ENCODE measurements at regions not wholly inside any gene's neighbourhood (a gene's known extent, or its start where the extent isn't known, plus 50 kb on each side); places are given as distances from the start of the nearest gene placed in this dataset.

GRCh38 chr3:151999936-152000335, 126.5 kb downstream of the SUCNR1 start:
- Histone ChIP-seq H3K4me1 (ENCODE audit: control insufficient read depth, low read length) (no peaks in the 10 kb centered on the region), H3K27me3 (ENCODE audit: control insufficient read depth, low read length) (no peaks in the 10 kb centered on the region), H3K27ac (ENCODE audit: low read depth, low read length) (no peak overlapping the region), H3K9me3 (ENCODE audit: control insufficient read depth, insufficient read depth, low read length) (no peaks in the 10 kb centered on the region), H4K20me1 (ENCODE audit: control insufficient read depth, insufficient read depth, low read depth, low read length) (no peaks in the 10 kb centered on the region), H3K9me2 (replicated peaks; ENCODE audit: control insufficient read depth, low read length) (no peaks in the 10 kb centered on the region), H3K4me2 (ENCODE audit: low read length) (no peak overlapping the region), H3K36me3 (ENCODE audit: control insufficient read depth, low read length) (no peaks in the 10 kb centered on the region), H3K79me2 (ENCODE audit: control insufficient read depth, low read length) (no peaks in the 10 kb centered on the region), H3K4me3 (ENCODE audit: low read length) (no peak overlapping the region), H3F3A (ENCODE audit: control insufficient read depth, insufficient read depth) (no peaks in the 10 kb centered on the region)
- TF ChIP-seq CTCF (IDR thresholded peaks at IDR 0.05; ENCODE audit: low read depth, low read length, poor library complexity, severe bottlenecking) (no peak), EZH2phosphoT487 (IDR thresholded peaks at IDR 0.05; ENCODE audit: borderline replicate concordance, low read length) (no peak)

DNA sequence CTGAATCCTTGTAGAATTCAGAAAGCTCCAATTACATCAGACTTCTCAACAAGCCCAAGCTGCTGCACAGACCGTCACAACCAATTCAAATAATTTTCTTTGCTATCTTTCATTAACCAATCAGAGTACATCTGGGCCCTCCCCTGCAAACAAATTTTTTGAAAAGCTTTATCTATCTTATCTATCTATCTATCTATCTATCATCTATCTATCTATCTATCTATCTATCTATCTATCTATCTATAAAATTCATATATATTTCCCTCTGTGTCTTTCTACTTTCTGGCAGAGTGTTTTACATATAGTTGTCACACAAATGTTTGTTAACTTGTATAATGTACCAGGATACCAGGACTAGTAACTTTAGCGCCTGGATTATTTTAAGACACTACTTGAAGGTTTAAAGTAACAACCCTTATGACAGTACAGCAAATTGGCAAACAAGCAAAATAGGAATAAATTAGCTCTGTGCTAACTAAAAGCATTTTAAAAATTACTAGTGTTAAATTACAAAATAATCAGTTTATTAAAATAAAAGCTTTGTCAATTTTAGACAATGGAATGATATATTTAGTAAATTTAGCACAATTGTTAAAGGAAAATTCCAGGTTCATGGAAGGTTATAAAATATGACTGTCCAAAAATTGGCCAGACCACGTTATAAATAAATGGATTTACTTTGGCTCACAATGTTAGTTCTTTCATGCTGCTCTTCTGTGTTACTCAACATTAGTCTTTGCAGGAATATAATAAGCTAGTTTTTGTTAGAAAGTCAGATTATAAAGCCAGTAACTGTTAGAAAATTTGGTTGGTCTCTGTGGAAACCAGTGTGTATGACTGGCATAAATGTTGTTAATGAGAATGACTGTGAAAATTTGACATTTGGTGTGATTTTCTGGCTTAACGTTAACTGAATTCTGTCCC, 138.6 kb downstream of the SUCNR1 start:
- H3K9me2 ChIP-seq (replicated peaks; ENCODE audit: control insufficient read depth, low read length), result no peaks in the 10 kb centered on the region
- no peaks in the 10 kb centered on the region for H3K4me1 ChIP-seq (ENCODE audit: control insufficient read depth, low read length)
- H3K27ac ChIP-seq (ENCODE audit: low read depth, low read length), result no peak overlapping the region
- no peaks in the 10 kb centered on the region for H3K9me3 ChIP-seq (ENCODE audit: control insufficient read depth, insufficient read depth, low read length)
- no peak overlapping the region for H3K4me2 ChIP-seq (ENCODE audit: low read length)
- H3K4me3 ChIP-seq (ENCODE audit: low read length), result no peak overlapping the region
- no peaks in the 10 kb centered on the region for H3K79me2 ChIP-seq (ENCODE audit: control insufficient read depth, low read length)
- H3K27me3 ChIP-seq (ENCODE audit: control insufficient read depth, low read length), result peaks cover 4% of the 10 kb centered on the region
- no peaks in the 10 kb centered on the region for H3F3A ChIP-seq (ENCODE audit: control insufficient read depth, insufficient read depth)
- TF ChIP-seq CTCF (IDR thresholded peaks at IDR 0.05; ENCODE audit: low read depth, low read length, poor library complexity, severe bottlenecking) (no peak), EZH2phosphoT487 (IDR thresholded peaks at IDR 0.05; ENCODE audit: borderline replicate concordance, low read length) (no peak)
- no peaks in the 10 kb centered on the region for H3K36me3 ChIP-seq (ENCODE audit: control insufficient read depth, low read length)
- H4K20me1 ChIP-seq (ENCODE audit: control insufficient read depth, insufficient read depth, low read depth, low read length), result no peaks in the 10 kb centered on the region

DNA sequence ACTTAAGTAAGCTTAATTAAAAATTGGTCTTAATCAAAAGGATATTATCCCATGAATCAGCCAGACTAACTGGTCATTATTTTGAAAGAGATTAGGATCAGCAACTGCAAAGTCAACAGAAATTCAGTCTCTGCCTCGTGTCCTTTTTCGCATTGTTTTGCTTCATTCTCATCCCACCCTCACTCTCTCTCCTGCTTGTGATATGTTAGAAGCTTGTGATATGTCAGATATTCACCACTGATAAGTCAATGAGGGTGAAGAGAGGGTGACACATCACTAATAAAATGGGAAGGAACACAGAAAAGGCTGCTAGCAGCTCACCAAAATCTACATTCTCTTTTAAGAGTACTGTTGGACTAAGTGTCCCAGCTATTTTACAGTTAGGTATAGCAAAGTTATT, 146.1 kb downstream of the SUCNR1 start:
- H3K27ac ChIP-seq (ENCODE audit: low read depth, low read length), result no peak overlapping the region
- H3K9me2 ChIP-seq (replicated peaks; ENCODE audit: control insufficient read depth, low read length), result no peaks in the 10 kb centered on the region
- no peaks in the 10 kb centered on the region for H4K20me1 ChIP-seq (ENCODE audit: control insufficient read depth, insufficient read depth, low read depth, low read length)
- no peaks in the 10 kb centered on the region for H3K36me3 ChIP-seq (ENCODE audit: control insufficient read depth, low read length)
- H3K79me2 ChIP-seq (ENCODE audit: control insufficient read depth, low read length), result no peaks in the 10 kb centered on the region
- no peak overlapping the region for H3K4me2 ChIP-seq (ENCODE audit: low read length)
- H3K27me3 ChIP-seq (ENCODE audit: control insufficient read depth, low read length), result no peaks in the 10 kb centered on the region; the same call in 1 of the 2 replicates
- H3F3A ChIP-seq (ENCODE audit: control insufficient read depth, insufficient read depth), result no peaks in the 10 kb centered on the region
- TF ChIP-seq CTCF (IDR thresholded peaks at IDR 0.05; ENCODE audit: low read depth, low read length, poor library complexity, severe bottlenecking) (no peak), EZH2phosphoT487 (IDR thresholded peaks at IDR 0.05; ENCODE audit: borderline replicate concordance, low read length) (no peak)
- no peaks in the 10 kb centered on the region for H3K9me3 ChIP-seq (ENCODE audit: control insufficient read depth, insufficient read depth, low read length)
- no peaks in the 10 kb centered on the region for H3K4me1 ChIP-seq (ENCODE audit: control insufficient read depth, low read length)
- H3K4me3 ChIP-seq (ENCODE audit: low read length), result no peak overlapping the region
